ENCODE measurements at regions not wholly inside any gene's neighbourhood (a gene's known extent, or its start where the extent isn't known, plus 50 kb on each side); places are given as distances from the start of the nearest gene placed in this dataset.
"Not testable (repeated sequence)": the region's sequence is repeated elsewhere in the genome, so short reads cannot be mapped to it uniquely, and the experiment has no call there.

DNA sequence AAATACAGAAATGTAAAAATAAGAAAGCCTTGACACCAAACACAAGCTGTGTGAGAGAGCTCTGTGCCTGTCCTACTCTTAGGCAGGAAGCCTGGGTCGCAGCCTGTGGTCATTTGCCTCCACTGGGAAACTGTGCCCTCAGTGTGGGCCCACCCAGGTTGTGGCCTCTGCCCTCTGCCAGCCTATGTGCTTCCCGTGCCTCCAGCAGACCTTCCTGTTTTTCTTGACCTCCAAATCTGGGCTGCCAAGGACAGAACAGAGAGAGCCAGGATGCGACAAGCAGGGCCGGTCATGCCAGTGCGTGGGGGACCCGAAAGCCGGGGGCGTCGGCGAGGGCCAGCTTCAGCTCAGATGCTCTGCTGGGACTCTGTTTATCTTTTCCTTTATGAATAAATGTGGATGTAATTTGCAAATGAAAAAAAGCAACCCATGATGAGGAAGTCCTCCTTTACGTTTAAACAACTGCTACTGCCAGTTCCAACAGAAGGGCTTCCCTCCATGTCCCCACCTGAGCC lies 189.2 kb upstream of the EXOC2 start:
- no peak for DNase-seq

DNA sequence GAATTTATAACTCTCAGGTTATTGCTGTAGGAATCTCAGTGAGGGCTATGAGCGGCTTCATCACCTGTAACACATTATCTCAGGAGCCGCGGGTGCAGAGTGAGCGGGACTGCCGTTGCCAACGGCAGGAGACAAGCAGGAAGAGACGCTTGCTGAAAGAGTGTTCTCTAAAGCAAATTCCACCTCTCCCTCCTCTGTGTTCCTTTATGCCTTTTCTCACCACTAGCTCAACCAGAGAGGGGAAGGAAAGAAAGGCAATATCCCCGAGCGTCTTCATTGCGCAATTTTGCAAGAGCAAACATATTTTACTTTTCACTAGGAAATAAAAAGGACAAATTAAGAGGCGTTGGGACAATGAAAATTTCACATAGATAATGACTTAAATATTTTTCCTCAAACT lies 185.2 kb upstream of the EXOC2 start:
- DNase-seq, result no peak

GRCh38 chr6:875012-875411 lies 182.1 kb upstream of the EXOC2 start:
- no peak for DNase-seq

GRCh38 chr6:872570-873125 lies 179.7 kb upstream of the EXOC2 start:
- DNase-seq, result no peak

- DNase-seq, result no peak
Measured at GRCh38 chr6:871503-871902, 178.6 kb upstream of the EXOC2 start.

DNA sequence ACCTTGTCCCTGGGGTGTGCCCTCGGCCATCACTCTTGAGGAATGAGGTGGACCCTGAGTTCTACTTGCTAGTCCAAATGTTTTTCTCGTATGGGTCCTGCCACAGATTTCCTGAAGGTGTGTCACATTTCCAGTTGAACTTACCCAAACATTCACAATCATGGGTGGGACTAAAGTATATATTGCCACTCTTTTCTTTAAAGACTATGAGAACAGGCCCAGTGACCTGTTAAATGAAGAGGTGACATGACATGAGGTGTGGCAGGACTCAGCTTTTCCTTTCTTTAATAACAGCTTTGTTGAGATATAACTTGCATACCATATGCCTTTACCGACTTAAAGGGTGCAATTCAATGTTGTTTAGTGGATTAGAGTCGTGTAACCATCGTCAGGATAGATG lies 177.2 kb upstream of the EXOC2 start:
- no peak for DNase-seq

DNA sequence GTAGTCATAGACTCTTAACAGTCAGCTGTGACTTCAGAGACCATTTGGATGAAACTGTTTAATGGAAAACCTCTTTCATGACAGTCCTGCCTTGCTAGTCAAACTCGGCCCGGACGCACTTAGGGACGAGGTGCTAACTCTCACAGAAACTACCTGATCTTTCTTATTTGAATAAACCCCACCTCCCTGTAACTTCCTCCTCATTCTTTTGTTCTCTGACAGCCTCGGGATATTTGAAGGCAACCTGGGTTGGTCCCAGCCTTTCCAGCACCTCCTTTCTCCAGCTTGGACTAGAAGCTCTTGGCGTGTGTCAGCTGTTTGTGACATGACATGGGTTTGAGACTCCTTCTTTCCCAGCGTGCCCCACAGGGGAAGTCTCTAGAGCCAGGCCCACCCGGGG lies 175.3 kb upstream of the EXOC2 start:
- no peak for DNase-seq

DNA sequence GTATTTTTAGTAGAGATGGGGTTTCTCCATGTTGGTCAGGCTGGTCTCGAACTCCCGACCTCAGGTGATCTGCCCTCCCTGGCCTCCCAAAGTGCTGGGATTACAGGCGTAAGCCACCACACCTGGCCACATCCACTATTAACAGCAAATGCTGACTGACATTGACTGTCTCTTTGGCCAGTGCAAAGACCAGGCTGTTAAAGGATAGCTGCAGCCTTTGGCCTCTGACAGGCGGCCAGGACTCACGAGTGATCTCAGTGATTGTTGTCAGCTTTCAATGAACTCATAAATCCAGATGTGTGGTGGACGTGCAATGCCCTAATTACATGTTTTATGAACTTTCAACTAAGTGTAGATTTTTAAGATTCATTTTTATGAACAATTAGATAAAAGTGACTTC lies 174.4 kb upstream of the EXOC2 start:
- DNase-seq, result no peak

DNA sequence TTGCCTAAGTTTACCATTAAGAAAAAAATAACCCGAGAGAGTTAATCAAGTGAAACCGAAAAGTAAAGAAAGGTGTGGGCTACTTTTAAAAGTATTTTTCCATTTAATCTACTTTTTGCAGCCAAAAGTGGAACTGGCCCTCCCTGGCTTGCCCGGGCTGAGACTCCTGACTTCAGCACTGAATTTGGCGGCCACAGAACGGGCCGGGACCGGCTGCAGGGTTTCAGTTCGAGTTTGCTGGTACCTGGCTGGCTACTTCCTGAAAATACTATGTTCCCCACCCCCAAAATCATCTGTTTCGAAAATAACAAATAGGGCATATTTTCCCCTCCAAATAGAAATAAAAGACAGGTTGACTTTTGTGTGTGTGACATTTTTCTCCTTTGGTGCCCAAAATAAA lies 173.4 kb upstream of the EXOC2 start:
- DNase-seq, result no peak

GRCh38 chr6:865846-866245 lies 172.9 kb upstream of the EXOC2 start:
- DNase-seq, result no peak

DNA sequence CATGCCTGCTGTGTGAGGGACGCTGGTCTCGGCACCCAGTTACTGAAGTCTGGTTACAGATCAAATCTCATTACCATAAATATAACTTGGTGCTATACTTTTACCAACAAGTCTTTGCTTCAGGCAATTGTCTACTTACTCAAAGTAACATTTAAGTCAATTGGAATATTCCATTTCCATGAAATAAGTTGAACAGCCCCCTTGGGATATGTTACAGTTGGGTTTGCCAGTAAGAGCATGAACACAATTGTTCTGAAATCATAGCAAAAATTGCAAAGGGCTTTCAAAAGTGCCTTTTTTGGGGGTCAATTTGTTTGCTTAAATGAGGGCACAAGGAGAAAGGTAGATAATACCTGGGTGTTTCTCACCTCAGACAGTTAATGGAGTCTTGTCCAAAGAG lies 170.9 kb upstream of the EXOC2 start:
- no peak for DNase-seq

DNA sequence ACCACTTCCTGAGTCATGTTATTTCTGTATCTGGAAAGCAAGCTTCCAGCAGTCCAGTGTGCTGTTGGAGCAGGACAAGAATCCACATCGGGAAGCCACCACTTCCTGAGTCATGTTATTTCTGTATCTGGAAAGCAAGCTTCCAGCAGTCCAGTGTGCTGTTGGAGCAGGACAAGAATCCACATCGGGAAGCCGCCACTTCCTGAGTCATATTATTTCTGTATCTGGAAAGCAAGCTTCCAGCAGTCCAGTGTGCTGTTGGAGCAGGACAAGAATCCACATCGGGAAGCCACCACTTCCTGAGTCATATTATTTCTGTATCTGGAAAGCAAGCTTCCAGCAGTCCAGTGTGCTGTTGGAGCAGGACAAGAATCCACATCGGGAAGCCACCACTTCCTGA lies 170.2 kb upstream of the EXOC2 start:
- DNase-seq, result not testable (repeated sequence)

GRCh38 chr6:859936-860335 lies 167.0 kb upstream of the EXOC2 start:
- no peak for DNase-seq

DNA sequence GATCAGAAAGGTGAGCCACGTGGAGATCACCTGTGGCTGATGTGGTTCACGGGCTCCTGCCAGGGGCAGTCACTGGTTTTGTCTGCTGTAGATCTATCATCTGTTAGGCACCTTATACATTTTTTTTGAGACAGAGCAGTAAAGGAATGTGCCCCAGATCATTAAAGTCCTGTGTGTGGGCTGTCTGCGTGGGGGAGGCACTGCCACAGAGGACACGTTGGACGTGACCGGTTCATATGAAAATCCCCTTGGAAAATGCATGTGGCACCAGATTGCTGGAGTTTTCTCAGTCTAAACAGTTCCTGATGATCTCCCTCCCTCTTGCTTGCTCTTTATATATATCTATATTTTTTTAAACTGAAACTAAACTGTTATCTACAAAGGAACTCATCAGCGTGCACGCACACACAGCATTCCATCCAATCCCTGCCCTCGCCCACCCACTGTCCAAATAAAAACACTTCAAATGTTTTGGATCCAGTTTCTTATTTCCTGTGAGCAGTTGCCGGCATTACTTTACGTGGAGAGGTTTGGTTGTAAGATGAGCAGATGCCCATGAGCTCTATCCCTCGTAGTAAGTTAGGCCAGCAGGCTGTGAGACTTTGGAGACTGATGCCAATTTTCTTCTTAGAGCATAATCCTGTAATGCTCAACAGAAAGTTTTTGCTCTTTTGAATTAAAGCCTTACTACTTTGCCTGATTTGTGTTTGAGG lies 161.6 kb upstream of the EXOC2 start:
- no peak for DNase-seq

GRCh38 chr6:852216-852615 lies 159.3 kb upstream of the EXOC2 start:
- not testable (repeated sequence) for DNase-seq

DNA sequence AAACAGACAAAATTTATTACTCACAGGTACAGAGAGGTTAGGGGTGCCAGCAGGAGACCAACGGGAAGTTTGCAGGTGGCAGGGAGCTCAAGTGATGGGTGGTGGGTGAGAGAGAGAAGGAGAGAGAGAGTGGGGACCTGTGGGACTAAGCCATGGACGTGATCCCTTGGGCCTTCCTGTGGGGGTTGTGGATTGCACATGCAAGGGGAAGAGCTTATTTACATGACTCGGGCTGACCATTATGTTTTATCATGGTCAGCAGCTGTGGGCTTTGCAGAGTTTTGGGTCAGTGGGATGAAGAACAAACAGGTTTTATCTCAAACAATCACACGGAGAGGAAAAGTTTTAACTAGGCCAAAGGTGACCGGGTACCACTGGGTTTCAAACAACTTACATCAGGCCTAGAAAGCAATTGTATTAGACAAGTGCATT lies 156.2 kb upstream of the EXOC2 start:
- DNase-seq, result no peak

DNA sequence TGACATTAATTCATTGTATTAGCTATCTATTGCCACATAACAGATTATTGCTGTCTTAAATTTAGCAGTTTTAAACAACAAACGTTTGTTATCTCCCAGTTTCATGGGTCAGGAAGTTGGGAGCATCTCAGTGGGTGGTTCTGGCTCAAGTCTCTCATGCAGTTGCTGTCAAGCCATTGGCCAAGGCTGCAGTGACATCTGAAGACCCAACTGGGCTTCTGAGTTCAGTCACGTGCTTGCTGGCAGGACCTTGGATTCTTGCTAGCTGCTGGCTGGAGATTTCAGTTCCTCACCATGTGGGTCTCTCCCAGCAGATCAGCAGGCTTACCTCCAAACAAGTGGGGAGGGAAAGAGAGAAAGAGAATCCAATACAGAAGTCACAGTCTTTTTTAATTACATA lies 152.6 kb upstream of the EXOC2 start:
- DNase-seq, result no peak

GRCh38 chr6:845101-845500 lies 152.2 kb upstream of the EXOC2 start:
- DNase-seq, result no peak

DNA sequence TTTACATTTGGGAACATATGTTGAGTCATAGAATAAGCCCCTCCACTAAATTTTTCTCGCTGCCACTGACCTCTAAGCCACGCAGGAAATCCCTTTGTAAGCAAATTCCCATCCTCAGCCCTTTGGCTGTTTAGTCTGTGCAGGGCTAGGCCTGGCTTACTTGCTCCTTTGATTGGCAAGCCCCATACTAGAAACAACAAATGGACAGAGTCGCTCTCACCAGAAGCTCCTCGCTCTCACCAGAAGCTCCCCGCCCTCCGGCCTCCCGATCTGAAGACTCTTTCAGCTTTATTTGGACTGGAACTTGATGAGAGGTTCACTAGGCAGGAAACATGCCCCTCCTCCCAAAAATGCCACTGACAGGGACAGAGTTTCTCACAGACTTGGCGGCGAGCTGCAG lies 149.2 kb upstream of the EXOC2 start:
- no peak for DNase-seq

- DNase-seq, result no peak
Measured at GRCh38 chr6:841569-841968, 148.6 kb upstream of the EXOC2 start.

GRCh38 chr6:839201-839600 lies 146.3 kb upstream of the EXOC2 start:
- DNase-seq, result no peak

- no peak for DNase-seq
Measured at GRCh38 chr6:837380-837779, 144.4 kb upstream of the EXOC2 start.

- no peak for DNase-seq
Measured at GRCh38 chr6:836276-836853, 143.4 kb upstream of the EXOC2 start.

DNA sequence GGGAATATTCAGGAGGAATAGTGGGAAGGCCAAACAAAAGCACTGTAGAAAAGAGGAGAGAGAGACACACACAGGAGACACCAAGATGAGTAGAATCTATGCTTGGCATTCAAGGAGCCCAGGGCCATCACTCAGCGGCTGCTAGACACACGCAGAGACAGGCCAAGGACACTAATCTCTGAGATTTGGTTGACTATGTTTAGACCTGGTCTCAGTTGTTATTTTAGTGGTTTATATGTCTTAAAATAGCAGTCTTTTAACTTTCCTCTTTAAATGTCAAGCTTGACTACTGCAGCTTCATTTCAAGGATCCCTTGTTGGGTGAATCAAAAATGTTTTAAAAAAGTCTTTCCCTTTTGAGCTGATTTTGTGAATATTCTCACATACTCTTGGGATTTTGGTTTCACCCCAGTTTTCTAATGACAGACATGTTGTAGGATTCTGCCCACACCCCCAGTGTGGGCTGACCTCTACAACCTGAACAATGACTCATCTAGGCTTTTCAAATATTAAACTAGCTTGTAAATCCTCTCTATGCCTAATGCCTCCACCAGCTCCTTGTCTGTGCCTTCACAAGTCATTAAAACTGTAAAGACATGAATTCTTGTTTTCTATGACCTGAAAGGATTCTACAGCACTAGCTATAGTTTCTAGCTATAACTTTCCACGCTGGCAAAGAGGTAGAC lies 142.7 kb upstream of the EXOC2 start:
- DNase-seq, result no peak
